Activated effector memory CD4-positive, alpha-beta T cell treated with anti-CD3 and anti-CD28 coated beads, Interleukin-2, amount 50 U/mL, for 16 hours (primary cell): ENCODE measurements at regions not wholly inside any gene's neighbourhood (a gene's known extent, or its start where the extent isn't known, plus 50 kb on each side); places are given as distances from the start of the nearest gene placed in this dataset.

Experiments used
- DNase-seq: peaks from one replicate; pipeline ENCODE4 v3.0.0-alpha.2; 2020

GRCh38 chr2:12222554-12222953, 476.1 kb downstream of the LPIN1 start:
- DNase-seq: no peak

- no peak for DNase-seq
Observed at GRCh38 chr2:12223732-12224131, 477.3 kb downstream of the LPIN1 start.

GRCh38 chr2:12226653-12227052, 480.2 kb downstream of the LPIN1 start:
- no peak for DNase-seq

GRCh38 chr2:12227941-12228608, 481.6 kb downstream of the LPIN1 start:
- DNase-seq: no peak

- DNase-seq: no peak
Observed at GRCh38 chr2:12231288-12231687, 484.9 kb downstream of the LPIN1 start.

- no peak for DNase-seq
Observed at GRCh38 chr2:12232876-12233275, 483.9 kb upstream of the TRIB2 start.

- DNase-seq: no peak
Observed at GRCh38 chr2:12236136-12236844, 480.4 kb upstream of the TRIB2 start.

GRCh38 chr2:12240206-12240605, 476.5 kb upstream of the TRIB2 start:
- no peak for DNase-seq

- DNase-seq: no peak
Observed at GRCh38 chr2:12243381-12243780, 473.4 kb upstream of the TRIB2 start.

GRCh38 chr2:12244070-12244469, 472.7 kb upstream of the TRIB2 start:
- no peak for DNase-seq

GRCh38 chr2:12251121-12251520, 465.6 kb upstream of the TRIB2 start:
- DNase-seq: no peak

GRCh38 chr2:12251749-12252148, 465.0 kb upstream of the TRIB2 start:
- DNase-seq: no peak

- no peak for DNase-seq
Observed at GRCh38 chr2:12253167-12253778, 463.5 kb upstream of the TRIB2 start.

- no peak for DNase-seq
Observed at GRCh38 chr2:12254280-12254860, 462.4 kb upstream of the TRIB2 start.

GRCh38 chr2:12256206-12256605, 460.5 kb upstream of the TRIB2 start:
- DNase-seq: no peak

GRCh38 chr2:12257476-12257875, 459.3 kb upstream of the TRIB2 start:
- no peak for DNase-seq

GRCh38 chr2:12259493-12259892, 457.2 kb upstream of the TRIB2 start:
- no peak for DNase-seq

GRCh38 chr2:12261986-12262680, 454.6 kb upstream of the TRIB2 start:
- no peak for DNase-seq

GRCh38 chr2:12262681-12263436, 453.9 kb upstream of the TRIB2 start:
- DNase-seq: no peak

- DNase-seq: no peak
Observed at GRCh38 chr2:12263730-12264129, 453.0 kb upstream of the TRIB2 start.

GRCh38 chr2:12264146-12264545, 452.6 kb upstream of the TRIB2 start:
- no peak for DNase-seq

- DNase-seq: no peak
Observed at GRCh38 chr2:12265646-12266045, 451.1 kb upstream of the TRIB2 start.

GRCh38 chr2:12267042-12267441, 449.7 kb upstream of the TRIB2 start:
- DNase-seq: no peak
